WTC11 (cell line): ENCODE measurements at regions not wholly inside any gene's neighbourhood (a gene's known extent, or its start where the extent isn't known, plus 50 kb on each side); places are given as distances from the start of the nearest gene placed in this dataset.

Source experiments
- ATAC-seq: fragments of 200-7000 bp; cut with Tn5 transposase; 2 replicates; pipeline ENCODE4 v1.10.0; 2021; ENCODE audit warnings: mild to moderate bottlenecking, moderate library complexity
- CTCF ChIA-PET: fragments of 300-600 bp; sonication (Branson Sonifier 250); formaldehyde crosslinking; loops from one replicate; lab custom pipeline; 2021; ENCODE audit warnings: antibody characterized with exemption; lab: Charles Lee
- POLR2A ChIA-PET: fragments of 350-600 bp; sonication (Branson Sonifier 250); formaldehyde crosslinking; loops from one replicate; lab custom pipeline; 2021; ENCODE audit warnings: antibody characterized with exemption; lab: Charles Lee
- DNase-seq: peaks from one replicate; pipeline ENCODE4 v3.0.0; 2021; ENCODE audit warnings: low spot score
- H3K27ac Mint-ChIP-seq: 2 replicates; pipeline ENCODE4 v1.8.0; 2021; ENCODE audit warnings: mixed read lengths
- H3K27me3 Mint-ChIP-seq: 2 replicates; pipeline ENCODE4 v1.8.0; 2021; ENCODE audit warnings: low read depth, mild to moderate bottlenecking, moderate library complexity, mixed read lengths
- H3K36me3 Mint-ChIP-seq: 2 replicates; pipeline ENCODE4 v1.8.0; 2021; ENCODE audit warnings: mixed read lengths
- H3K4me1 Mint-ChIP-seq: 2 replicates; pipeline ENCODE4 v1.8.0; 2022; ENCODE audit warnings: mixed read lengths
- H3K4me3 Mint-ChIP-seq: 2 replicates; pipeline ENCODE4 v1.8.0; 2021; ENCODE audit warnings: mild to moderate bottlenecking, moderate library complexity, mixed read lengths
- H3K9me3 Mint-ChIP-seq: 2 replicates; pipeline ENCODE4 v1.8.0; 2021; ENCODE audit warnings: mixed read lengths
- AFF4 ChIP-seq: sonication (generic); formaldehyde crosslinking; IDR thresholded peaks from 2 replicates; pipeline ENCODE4 v1.8.1; 2023; ENCODE audit warnings: mild to moderate bottlenecking, missing genetic modification reagents, borderline replicate concordance
- ATF6 ChIP-seq: sonication (generic); formaldehyde crosslinking; IDR thresholded peaks from 2 replicates; pipeline ENCODE4 v1.8.1; 2023; ENCODE audit warnings: mild to moderate bottlenecking, missing genetic modification reagents
- CREM ChIP-seq: sonication (generic); formaldehyde crosslinking; IDR thresholded peaks from 2 replicates; pipeline ENCODE4 v1.8.1; 2022; ENCODE audit warnings: mild to moderate bottlenecking, missing genetic modification reagents, moderate library complexity
- EMX1 ChIP-seq: fragments of 250-450 bp; sonication (Bioruptor Pico); IDR thresholded peaks from 2 replicates; pipeline ENCODE4 v1.8.0; 2021; ENCODE audit warnings: mild to moderate bottlenecking
- FOXJ3 ChIP-seq: sonication (generic); formaldehyde crosslinking; IDR thresholded peaks from 2 replicates; pipeline ENCODE4 v1.9.0; 2021; ENCODE audit warnings: missing genetic modification reagents, mild to moderate bottlenecking, borderline replicate concordance
- HMGXB4 ChIP-seq: sonication (generic); formaldehyde crosslinking; IDR thresholded peaks from 2 replicates; pipeline ENCODE4 v1.8.1; 2023; ENCODE audit warnings: mild to moderate bottlenecking, moderate library complexity, missing genetic modification reagents
- NFE2L1 ChIP-seq: sonication (generic); formaldehyde crosslinking; IDR thresholded peaks from 2 replicates; pipeline ENCODE4 v1.8.1; 2023; ENCODE audit warnings: missing genetic modification reagents
- PRDM15 ChIP-seq: sonication (generic); formaldehyde crosslinking; IDR thresholded peaks from 2 replicates; pipeline ENCODE4 v1.8.0; 2022; ENCODE audit warnings: missing genetic modification reagents
- RORB ChIP-seq: fragments of 250-450 bp; sonication (Bioruptor Pico); IDR thresholded peaks from 2 replicates; pipeline ENCODE4 v1.9.0; 2021; ENCODE audit warnings: mild to moderate bottlenecking
- ZBTB43 ChIP-seq: sonication (generic); formaldehyde crosslinking; IDR thresholded peaks from 2 replicates; pipeline ENCODE4 v1.8.1; 2023; ENCODE audit warnings: mild to moderate bottlenecking, missing genetic modification reagents
- ZNF138 ChIP-seq: sonication (generic); formaldehyde crosslinking; conservative IDR thresholded peaks from 2 replicates; pipeline ENCODE4 v1.8.1; 2022; ENCODE audit warnings: mild to moderate bottlenecking, moderate library complexity, missing genetic modification reagents
- ZNF232 ChIP-seq: sonication (generic); formaldehyde crosslinking; IDR thresholded peaks from 2 replicates; pipeline ENCODE4 v1.8.0; 2022; ENCODE audit warnings: mild to moderate bottlenecking, missing genetic modification reagents
- ZNF263 ChIP-seq: sonication (generic); formaldehyde crosslinking; IDR thresholded peaks from 2 replicates; pipeline ENCODE4 v1.8.1; 2022; ENCODE audit warnings: low read depth, mild to moderate bottlenecking, moderate library complexity, missing genetic modification reagents
- ZNF317 ChIP-seq: sonication (generic); formaldehyde crosslinking; IDR thresholded peaks from 2 replicates; pipeline ENCODE4 v1.8.1; 2023; ENCODE audit warnings: low read depth, mild to moderate bottlenecking, moderate library complexity, missing genetic modification reagents, borderline replicate concordance
- ZSCAN18 ChIP-seq: fragments of 250-450 bp; sonication (Bioruptor Pico); IDR thresholded peaks from 2 replicates; pipeline ENCODE4 v2.1.2; 2022; ENCODE audit warnings: mild to moderate bottlenecking, moderate library complexity

GRCh38 chr10:64523065-64523759 lies 1002.0 kb downstream of the REEP3 start (continued):
- TF ChIP-seq ZBTB43 (CRISPR knock-in tag) (no peak), EMX1 (no peak), ZNF263 (CRISPR knock-in tag) (no peak)

GRCh38 chr10:64528294-64529002 lies 1007.2 kb downstream of the REEP3 start:
- no peaks in the 10 kb centered on the region for H3K27me3 Mint-ChIP-seq
- no peak overlapping the region for H3K27ac Mint-ChIP-seq
- no peak overlapping the region for H3K4me3 Mint-ChIP-seq
- no peaks in the 10 kb centered on the region for H3K36me3 Mint-ChIP-seq
- DNase-seq: no peak
- no peaks in the 10 kb centered on the region for H3K4me1 Mint-ChIP-seq
- POLR2A ChIA-PET: no interaction called here
- no peak for ATAC-seq
- CTCF ChIA-PET: no interaction called here
- no peak for TF ChIP-seq ZNF263 (CRISPR knock-in tag)
- H3K9me3 Mint-ChIP-seq: no peaks in the 10 kb centered on the region

- no peaks in the 10 kb centered on the region for H3K4me1 Mint-ChIP-seq
- no peaks in the 10 kb centered on the region for H3K36me3 Mint-ChIP-seq
- no peak for TF ChIP-seq RORB
- TF ChIP-seq ATF6 (CRISPR knock-in tag): no peak
- TF ChIP-seq ZNF317 (CRISPR knock-in tag): no peak
- TF ChIP-seq AFF4 (CRISPR knock-in tag): no peak
- no peak for TF ChIP-seq CREM (CRISPR knock-in tag)
- no peak for TF ChIP-seq PRDM15
- TF ChIP-seq HMGXB4 (CRISPR knock-in tag): no peak
- no peak for TF ChIP-seq NFE2L1
- TF ChIP-seq FOXJ3 (CRISPR knock-in tag): no peak
- TF ChIP-seq ZNF232 (CRISPR knock-in tag): no peak
- TF ChIP-seq ZSCAN18 (CRISPR knock-in tag): no peak
- no peak for TF ChIP-seq ZNF138 (CRISPR knock-in tag)
- no peaks in the 10 kb centered on the region for H3K27me3 Mint-ChIP-seq
- DNase-seq: no peak
- no peak overlapping the region for H3K4me3 Mint-ChIP-seq
- no peak for ATAC-seq
- POLR2A ChIA-PET: no interaction called here
- no peak overlapping the region for H3K27ac Mint-ChIP-seq
- no peaks in the 10 kb centered on the region for H3K9me3 Mint-ChIP-seq
- CTCF ChIA-PET: no interaction called here
These were observed 1007.8 kb downstream of the REEP3 start for GRCh38 chr10:64529003-64529350.
